ENCODE measurements at regions not wholly inside any gene's neighbourhood (a gene's known extent, or its start where the extent isn't known, plus 50 kb on each side); places are given as distances from the start of the nearest gene placed in this dataset.
"Not testable (repeated sequence)": the region's sequence is repeated elsewhere in the genome, so short reads cannot be mapped to it uniquely, and the experiment has no call there.

DNA sequence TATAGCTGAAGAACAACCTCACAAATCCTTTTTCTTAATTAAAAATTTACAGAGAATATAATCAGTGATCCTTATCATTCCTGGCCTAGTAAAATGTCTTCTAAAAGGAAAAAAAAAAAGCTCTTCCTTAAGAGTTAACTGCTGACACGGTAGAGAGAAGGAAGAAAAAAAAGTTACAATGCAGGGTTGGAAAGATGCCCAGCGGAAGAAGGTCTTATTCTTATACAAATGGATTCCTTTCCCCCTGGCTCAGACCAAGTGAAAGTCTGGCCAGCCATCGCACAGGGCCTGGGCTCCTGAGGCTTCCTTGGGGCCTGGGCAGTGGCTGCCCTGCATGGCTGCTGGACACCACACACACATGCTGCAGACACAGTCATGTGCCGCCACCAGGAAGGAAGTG is 688.6 kb downstream of the TENT5A start:
- Mint-ChIP-seq H3K27me3 (no peaks in the 10 kb centered on the region), H3K4me1 (no peaks in the 10 kb centered on the region), H3K4me3 (no peak overlapping the region), H3K36me3 (ENCODE audit: low read depth) (no peaks in the 10 kb centered on the region), H3K27ac (no peak overlapping the region), H3K9me3 (peaks cover 2% of the 10 kb centered on the region)
- DNase-seq, result no peak
- CTCF ChIA-PET, result no interaction called here
- POLR2A ChIA-PET, result no interaction called here

DNA sequence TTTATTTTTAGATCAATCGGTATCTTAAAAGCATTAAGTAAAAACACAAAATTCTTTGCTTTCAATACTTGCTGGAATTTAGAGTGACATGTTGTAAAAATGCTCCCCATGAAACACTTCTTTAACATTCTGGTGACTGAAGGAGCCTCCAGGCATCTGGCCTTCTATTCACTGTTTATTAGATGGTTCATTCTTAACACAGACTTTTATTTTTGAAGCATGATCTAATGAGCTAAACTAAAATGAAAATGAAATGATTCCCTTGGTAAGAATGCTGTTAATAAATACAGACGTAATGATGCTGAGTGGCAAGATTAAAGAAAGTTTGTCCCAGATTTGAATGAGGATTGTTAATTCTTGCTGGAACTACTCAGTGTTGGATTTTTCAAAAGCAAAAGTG is 698.4 kb downstream of the TENT5A start:
- ChIA-PET POLR2A (no interaction called here), CTCF (no interaction called here)
- DNase-seq, result no peak
- H3K9me3 Mint-ChIP-seq, result no peaks in the 10 kb centered on the region
- no peaks in the 10 kb centered on the region for H3K36me3 Mint-ChIP-seq (ENCODE audit: low read depth)
- no peaks in the 10 kb centered on the region for H3K4me1 Mint-ChIP-seq
- H3K27ac Mint-ChIP-seq, result no peak overlapping the region
- H3K27me3 Mint-ChIP-seq, result no peaks in the 10 kb centered on the region
- H3K4me3 Mint-ChIP-seq, result no peak overlapping the region

DNA sequence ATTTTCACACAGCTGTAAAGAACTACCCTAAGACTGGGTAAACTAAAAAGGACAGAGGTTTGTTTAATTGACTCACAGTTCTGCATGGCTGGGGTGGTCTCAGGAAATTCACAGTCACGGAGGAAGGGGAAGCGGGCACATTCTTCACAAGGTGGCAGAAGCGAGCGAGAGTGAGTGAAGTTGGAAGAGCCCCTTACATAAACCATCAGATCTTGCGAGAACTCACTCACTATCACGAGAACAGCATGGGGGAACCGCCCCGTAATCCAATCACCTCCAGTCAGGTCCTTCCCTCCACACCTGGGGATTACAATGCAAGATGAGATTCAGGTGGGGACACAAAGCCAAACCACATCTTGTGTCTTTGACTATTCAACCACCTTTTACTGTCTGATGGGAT is 700.5 kb downstream of the TENT5A start:
- H3K9me3 Mint-ChIP-seq, result no peaks in the 10 kb centered on the region

DNA sequence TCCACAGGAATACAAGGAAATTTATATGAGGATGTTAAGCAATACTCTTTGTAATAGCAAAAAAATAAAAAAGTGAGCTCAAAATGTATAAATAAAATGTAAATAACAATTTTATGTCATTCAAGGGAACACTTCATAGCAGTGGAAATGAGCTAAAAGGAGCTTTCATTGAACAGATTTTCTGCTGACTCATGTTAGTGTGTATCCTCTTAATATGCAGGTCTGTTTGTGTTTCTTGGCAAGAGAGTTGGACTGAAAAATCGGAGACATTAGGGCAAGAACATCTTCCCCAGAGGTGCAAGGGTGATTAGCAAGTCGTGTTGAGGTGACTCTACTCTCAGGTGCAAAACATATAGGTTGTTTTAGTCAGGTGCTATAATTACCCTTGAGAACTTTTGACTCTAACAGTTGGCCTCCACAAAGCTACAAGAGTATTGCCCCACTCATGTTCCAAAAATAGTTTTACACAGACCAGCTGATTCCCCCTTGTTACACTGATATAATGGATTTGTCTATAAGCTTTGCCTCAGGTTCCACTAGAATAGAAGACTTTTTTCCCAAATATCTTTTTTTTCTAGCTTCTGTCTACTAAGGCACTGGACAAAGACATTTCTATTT is 702.9 kb downstream of the TENT5A start:
- ChIA-PET CTCF (no interaction called here), POLR2A (no interaction called here)
- no peaks in the 10 kb centered on the region for H3K36me3 Mint-ChIP-seq (ENCODE audit: low read depth)
- no peak for DNase-seq
- H3K4me3 Mint-ChIP-seq, result no peak overlapping the region
- H3K27me3 Mint-ChIP-seq, result no peaks in the 10 kb centered on the region
- no peak overlapping the region for H3K27ac Mint-ChIP-seq
- no peaks in the 10 kb centered on the region for H3K4me1 Mint-ChIP-seq
- H3K9me3 Mint-ChIP-seq, result no peaks in the 10 kb centered on the region

More for the DNA sequence above, 700.5 kb downstream of the TENT5A start:
- no peaks in the 10 kb centered on the region for H3K27me3 Mint-ChIP-seq
- ChIA-PET POLR2A (no interaction called here), CTCF (no interaction called here)
- no peak for DNase-seq
- H3K27ac Mint-ChIP-seq, result no peak overlapping the region
- H3K4me3 Mint-ChIP-seq, result no peak overlapping the region
- no peaks in the 10 kb centered on the region for H3K4me1 Mint-ChIP-seq
- H3K36me3 Mint-ChIP-seq (ENCODE audit: low read depth), result no peaks in the 10 kb centered on the region

DNA sequence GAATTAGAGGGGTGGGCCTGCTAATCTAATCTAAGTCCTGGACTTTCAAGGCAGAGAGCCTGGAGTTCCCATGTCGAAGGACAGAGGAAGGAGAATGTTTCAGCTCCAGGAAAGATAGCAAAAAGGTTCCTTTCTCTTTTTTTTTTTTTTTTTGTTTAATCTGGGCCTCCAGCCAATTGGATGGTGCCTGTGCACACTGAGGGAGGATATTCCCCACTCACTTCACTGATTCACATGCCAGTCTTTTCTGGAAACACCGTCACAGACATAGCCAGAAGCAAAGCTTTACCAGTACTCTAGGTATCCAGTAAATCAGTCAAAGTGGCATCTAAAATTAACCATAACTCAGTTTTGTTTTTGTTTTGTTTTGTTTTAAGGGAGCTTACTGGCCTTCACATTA is 721.1 kb downstream of the TENT5A start:
- Mint-ChIP-seq H3K4me3 (no peak overlapping the region), H3K4me1 (no peaks in the 10 kb centered on the region), H3K36me3 (ENCODE audit: low read depth) (no peaks in the 10 kb centered on the region), H3K27ac (no peak overlapping the region), H3K27me3 (no peaks in the 10 kb centered on the region), H3K9me3 (peaks cover 3% of the 10 kb centered on the region)
- DNase-seq, result no peak
- ChIA-PET POLR2A (no interaction called here), CTCF (no interaction called here)

DNA sequence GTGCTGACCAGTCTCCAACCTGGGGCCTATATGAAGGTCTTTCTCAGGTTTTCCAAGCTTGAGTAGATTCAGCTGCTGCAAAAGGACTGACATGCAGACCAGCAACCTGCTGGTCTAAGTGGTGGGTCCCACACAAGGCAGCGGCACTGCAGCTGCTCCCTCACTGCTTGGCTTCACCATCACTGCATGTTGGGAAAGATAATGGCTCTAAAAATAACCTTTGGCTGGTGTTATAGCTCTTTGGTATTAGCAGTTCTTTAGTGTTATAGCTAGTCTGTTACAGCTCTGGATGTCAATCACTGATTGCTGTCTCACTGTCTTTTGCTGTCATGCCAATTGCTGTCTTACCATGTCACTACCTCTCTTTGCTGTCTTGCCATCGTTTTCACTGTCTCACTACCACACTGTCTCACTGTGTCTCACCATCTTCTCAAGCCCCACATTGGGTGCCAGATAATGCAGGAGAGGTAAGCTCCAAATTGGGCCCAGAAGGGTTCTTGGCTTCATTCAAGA is 726.4 kb downstream of the TENT5A start:
- no peak overlapping the region for H3K4me3 Mint-ChIP-seq
- H3K36me3 Mint-ChIP-seq (ENCODE audit: low read depth), result no peaks in the 10 kb centered on the region
- no peak for DNase-seq
- H3K9me3 Mint-ChIP-seq, result peaks cover 11% of the 10 kb centered on the region
- no peak overlapping the region for H3K27ac Mint-ChIP-seq
- ChIA-PET CTCF (no interaction called here), POLR2A (no interaction called here)
- no peaks in the 10 kb centered on the region for H3K4me1 Mint-ChIP-seq
- H3K27me3 Mint-ChIP-seq, result no peaks in the 10 kb centered on the region

DNA sequence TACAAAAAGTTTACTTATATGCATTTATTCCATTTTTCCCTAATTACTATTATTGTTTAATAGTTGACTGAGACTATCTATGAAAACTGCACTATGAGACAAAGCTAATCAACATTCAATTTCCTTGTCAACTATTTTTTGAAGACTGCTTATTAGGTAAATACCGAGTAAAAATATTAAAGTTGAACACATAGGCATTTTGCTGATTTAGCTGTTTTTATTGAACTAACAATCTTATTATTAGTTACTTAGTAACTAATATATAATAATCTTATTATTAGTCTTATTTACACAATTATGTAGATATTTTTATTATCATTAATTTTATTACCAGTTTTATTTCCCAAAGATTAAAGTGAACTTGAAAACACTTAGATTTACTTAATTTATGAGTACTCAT is 728.8 kb downstream of the TENT5A start:
- DNase-seq, result no peak
- Mint-ChIP-seq H3K27ac (no peak overlapping the region), H3K4me3 (no peak overlapping the region), H3K9me3 (peaks cover 18% of the 10 kb centered on the region), H3K36me3 (ENCODE audit: low read depth) (no peaks in the 10 kb centered on the region), H3K4me1 (no peaks in the 10 kb centered on the region), H3K27me3 (no peaks in the 10 kb centered on the region)
- ChIA-PET CTCF (no interaction called here), POLR2A (no interaction called here)

DNA sequence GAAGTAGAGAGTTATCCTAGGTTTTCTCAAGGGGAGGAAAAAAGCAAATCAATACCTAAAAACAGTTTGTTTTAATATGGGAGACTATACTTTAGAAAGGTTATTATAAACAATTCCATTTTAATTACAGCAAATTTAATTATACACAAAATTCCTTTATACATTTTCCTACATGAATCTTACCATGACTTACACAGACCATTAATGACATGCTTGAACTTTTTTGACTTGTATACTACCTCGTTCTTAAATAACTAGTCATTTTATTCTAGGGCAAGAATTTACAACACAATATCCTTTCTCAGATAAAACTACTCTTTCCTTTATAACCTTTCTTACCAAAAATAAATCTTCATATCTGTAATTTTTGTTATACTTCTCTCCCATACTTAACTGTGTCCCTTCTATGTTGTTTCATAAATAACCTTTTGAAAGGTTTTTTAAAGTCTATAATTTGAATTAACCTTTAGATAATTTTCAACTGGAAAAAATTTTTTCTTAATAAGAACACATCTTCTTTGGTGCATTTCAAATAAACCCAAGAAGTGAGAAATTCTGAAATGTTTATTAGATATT is 729.4 kb downstream of the TENT5A start:
- Mint-ChIP-seq H3K27me3 (no peaks in the 10 kb centered on the region), H3K4me3 (no peak overlapping the region), H3K9me3 (peaks cover 18% of the 10 kb centered on the region), H3K27ac (no peak overlapping the region), H3K4me1 (no peaks in the 10 kb centered on the region), H3K36me3 (ENCODE audit: low read depth) (no peaks in the 10 kb centered on the region)
- no peak for DNase-seq
- CTCF ChIA-PET, result no interaction called here
- POLR2A ChIA-PET, result no interaction called here

DNA sequence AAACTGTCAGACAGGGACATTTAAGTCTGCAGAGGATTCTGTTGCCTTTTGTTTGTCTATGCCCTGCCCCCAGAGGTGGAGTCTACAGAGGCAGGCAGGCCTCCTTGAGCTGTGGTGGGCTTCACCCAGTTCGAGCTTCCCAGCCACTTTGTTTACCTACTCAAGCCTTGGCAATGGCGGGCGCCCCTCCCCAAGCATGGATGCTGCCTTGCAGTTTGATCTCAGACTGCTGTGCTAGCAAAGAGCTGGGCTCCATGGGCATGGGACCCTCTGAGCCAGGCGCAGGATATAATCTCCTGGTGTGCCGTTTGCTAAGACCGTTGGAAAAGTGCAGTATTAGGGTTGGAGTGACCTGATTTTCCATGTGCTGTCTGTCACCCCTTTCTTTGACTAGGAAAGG is 734.9 kb downstream of the TENT5A start:
- POLR2A ChIA-PET; H3K4me1 Mint-ChIP-seq; H3K4me3 Mint-ChIP-seq; H3K27me3 Mint-ChIP-seq; H3K27ac Mint-ChIP-seq; CTCF ChIA-PET; H3K36me3 Mint-ChIP-seq (ENCODE audit: low read depth); DNase-seq: not testable (repeated sequence)
- peaks cover 18% of the 10 kb centered on the region for H3K9me3 Mint-ChIP-seq

DNA sequence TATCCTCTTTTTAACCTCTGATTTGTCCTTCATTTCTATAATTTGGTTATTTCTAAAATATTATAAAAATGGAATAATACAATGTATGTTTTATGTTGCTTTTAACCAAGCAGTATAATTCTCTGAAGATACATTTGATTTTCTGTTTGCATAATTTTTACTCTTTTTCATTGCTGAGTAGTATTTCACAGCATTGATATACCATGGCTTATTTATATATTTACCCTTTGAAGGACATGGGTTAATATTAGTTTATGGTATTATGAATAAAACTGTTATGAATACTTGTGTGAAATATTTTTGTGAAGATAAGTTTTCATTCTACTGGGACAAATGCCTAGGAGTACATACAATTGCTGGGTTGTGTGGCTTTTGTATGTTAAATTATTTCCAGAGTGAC is 748.6 kb downstream of the TENT5A start:
- Mint-ChIP-seq H3K4me1 (no peaks in the 10 kb centered on the region), H3K4me3 (no peak overlapping the region), H3K27me3 (no peaks in the 10 kb centered on the region), H3K36me3 (ENCODE audit: low read depth) (no peaks in the 10 kb centered on the region), H3K9me3 (peaks cover 3% of the 10 kb centered on the region), H3K27ac (no peak overlapping the region)
- ChIA-PET CTCF (no interaction called here), POLR2A (no interaction called here)
- DNase-seq, result no peak

DNA sequence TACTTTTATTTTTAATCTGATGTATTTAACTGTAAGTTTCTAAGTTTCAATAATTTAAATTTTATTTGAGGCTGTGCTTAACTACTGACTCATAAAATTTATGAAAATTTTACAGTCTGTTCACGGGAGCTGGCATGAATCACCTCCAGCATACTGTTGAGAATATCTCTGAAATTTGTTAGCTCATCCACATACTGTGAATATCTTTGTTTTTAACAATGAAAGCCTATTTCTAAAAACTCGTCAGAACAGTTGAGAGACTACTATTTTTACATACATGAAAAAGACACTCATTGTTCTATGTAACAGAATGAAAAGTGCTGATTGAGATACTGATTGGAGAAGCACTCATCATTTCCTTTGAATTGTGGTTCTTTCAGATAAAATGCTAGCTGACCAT is 749.3 kb downstream of the TENT5A start:
- Mint-ChIP-seq H3K9me3 (peaks cover 3% of the 10 kb centered on the region), H3K27ac (no peak overlapping the region), H3K4me1 (no peaks in the 10 kb centered on the region), H3K4me3 (no peak overlapping the region), H3K27me3 (no peaks in the 10 kb centered on the region), H3K36me3 (ENCODE audit: low read depth) (no peaks in the 10 kb centered on the region)
- POLR2A ChIA-PET, result no interaction called here
- no peak for DNase-seq
- CTCF ChIA-PET, result interaction anchor here (0.9 kb wide), 1 partner anchor 19 kb away, joined by 3 read pairs; no protein-coding TSS in a partner anchor

DNA sequence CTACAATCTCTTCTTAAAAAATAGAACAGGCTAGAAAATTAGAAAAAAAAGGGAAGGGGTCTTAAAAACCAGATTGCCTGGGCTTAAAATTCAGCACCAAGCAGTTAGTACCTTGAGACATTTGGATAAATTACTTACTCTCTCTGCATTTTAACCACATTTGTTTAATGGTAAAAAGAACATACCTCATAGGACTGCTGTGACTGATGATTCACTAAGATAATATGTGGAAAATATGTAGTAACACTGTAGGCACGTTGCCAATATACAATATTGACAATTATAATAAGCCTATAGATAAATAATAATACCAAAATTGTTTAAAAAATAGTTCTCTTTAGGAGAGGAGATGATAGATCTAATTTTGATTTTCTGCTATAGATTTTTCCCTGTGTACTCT is 750.4 kb downstream of the TENT5A start:
- no peak overlapping the region for H3K4me3 Mint-ChIP-seq
- no peaks in the 10 kb centered on the region for H3K27me3 Mint-ChIP-seq
- ChIA-PET POLR2A (no interaction called here), CTCF (no interaction called here)
- H3K9me3 Mint-ChIP-seq, result peaks cover 2% of the 10 kb centered on the region
- no peak overlapping the region for H3K27ac Mint-ChIP-seq
- H3K36me3 Mint-ChIP-seq (ENCODE audit: low read depth), result no peaks in the 10 kb centered on the region
- H3K4me1 Mint-ChIP-seq, result no peaks in the 10 kb centered on the region
- DNase-seq, result no peak

DNA sequence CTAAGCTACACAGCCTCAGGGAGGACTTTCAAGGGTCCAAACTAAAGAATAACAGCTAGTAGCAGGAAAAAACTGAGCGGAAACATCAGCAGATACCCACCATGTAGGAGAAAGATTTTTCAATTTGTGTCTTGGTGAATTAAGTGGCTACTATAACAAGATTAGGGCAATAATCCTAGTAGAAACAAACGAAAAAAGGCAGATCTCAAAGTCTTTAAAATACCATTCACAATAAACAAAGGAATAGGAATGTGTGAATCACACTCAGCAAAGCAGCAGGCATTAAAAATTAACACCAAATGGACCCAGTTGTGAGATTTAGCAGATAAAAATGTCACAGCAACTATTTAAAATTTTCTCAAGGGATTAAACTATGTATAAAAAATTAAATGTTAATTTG is 761.2 kb downstream of the TENT5A start:
- H3K27me3 Mint-ChIP-seq, result no peaks in the 10 kb centered on the region
- no peak for DNase-seq
- H3K4me1 Mint-ChIP-seq, result no peaks in the 10 kb centered on the region
- H3K27ac Mint-ChIP-seq, result no peak overlapping the region
- CTCF ChIA-PET, result no interaction called here
- no peaks in the 10 kb centered on the region for H3K36me3 Mint-ChIP-seq (ENCODE audit: low read depth)
- POLR2A ChIA-PET, result no interaction called here
- H3K4me3 Mint-ChIP-seq, result no peak overlapping the region
- H3K9me3 Mint-ChIP-seq, result peaks cover 4% of the 10 kb centered on the region

DNA sequence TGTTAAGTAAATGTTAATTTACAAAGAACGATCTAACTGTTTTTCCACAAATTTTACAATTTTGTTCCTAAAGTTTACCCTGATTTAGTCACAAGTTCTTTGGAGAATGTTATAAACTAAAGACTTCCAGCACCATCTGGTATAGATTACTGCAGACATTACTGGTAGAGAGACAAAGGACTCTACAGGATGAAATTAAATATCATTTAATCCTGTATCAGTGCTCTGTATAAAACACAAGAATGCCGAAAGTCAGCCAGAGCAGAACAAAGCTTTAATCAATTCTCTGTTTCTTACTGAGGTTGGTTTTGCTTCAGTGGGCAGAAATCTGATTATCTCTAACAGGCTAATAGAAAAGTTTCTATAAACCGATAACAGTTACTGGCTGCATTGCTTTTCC is 763.6 kb downstream of the TENT5A start:
- no peaks in the 10 kb centered on the region for H3K4me1 Mint-ChIP-seq
- H3K9me3 Mint-ChIP-seq, result no peaks in the 10 kb centered on the region
- H3K36me3 Mint-ChIP-seq (ENCODE audit: low read depth), result no peaks in the 10 kb centered on the region
- H3K27ac Mint-ChIP-seq, result no peak overlapping the region
- ChIA-PET CTCF (no interaction called here), POLR2A (no interaction called here)
- no peak for DNase-seq
- no peak overlapping the region for H3K4me3 Mint-ChIP-seq
- no peaks in the 10 kb centered on the region for H3K27me3 Mint-ChIP-seq
